ENCODE measurements at regions not wholly inside any gene's neighbourhood (a gene's known extent, or its start where the extent isn't known, plus 50 kb on each side); places are given as distances from the start of the nearest gene placed in this dataset.
"Not testable (repeated sequence)": the region's sequence is repeated elsewhere in the genome, so short reads cannot be mapped to it uniquely, and the experiment has no call there.

DNA sequence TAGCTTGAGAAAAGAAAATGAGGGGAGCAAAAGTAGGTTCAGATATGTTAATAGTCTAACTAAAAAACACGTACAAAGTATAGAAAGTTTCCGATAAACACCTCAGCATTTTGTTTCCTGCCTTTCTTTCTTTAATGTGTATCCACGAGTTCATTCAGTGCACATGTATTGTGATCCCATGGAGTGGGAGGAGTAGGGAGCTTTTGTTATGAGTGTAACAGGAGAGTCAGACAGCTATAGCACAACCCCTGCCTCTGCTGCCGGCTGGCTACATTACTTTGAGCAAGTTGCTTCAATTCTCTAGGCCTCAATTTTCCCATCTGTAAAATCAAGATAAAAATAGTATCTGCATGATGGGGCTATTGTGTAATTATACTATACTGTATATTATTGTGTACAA is 249.2 kb upstream of the FIGN start:
- H3K36me3 ChIP-seq = no peaks in the 10 kb centered on the region
- H3K27ac ChIP-seq = no peak overlapping the region
- 86% methylated on average over 4 of the region's 4 CpGs for WGBS
- no peaks in the 10 kb centered on the region for H3K27me3 ChIP-seq
- H3K4me1 ChIP-seq = no peaks in the 10 kb centered on the region
- DNase-seq (ENCODE audit: low spot score in 2 of 2) = no peak
- TF ChIP-seq POLR2AphosphoS5 (IDR thresholded peaks at IDR 0.05) (no peak), POLR2A (IDR thresholded peaks at IDR 0.05) (no peak), EP300 (IDR thresholded peaks at IDR 0.05) (no peak)
- TF ChIP-seq, protein P1, sequence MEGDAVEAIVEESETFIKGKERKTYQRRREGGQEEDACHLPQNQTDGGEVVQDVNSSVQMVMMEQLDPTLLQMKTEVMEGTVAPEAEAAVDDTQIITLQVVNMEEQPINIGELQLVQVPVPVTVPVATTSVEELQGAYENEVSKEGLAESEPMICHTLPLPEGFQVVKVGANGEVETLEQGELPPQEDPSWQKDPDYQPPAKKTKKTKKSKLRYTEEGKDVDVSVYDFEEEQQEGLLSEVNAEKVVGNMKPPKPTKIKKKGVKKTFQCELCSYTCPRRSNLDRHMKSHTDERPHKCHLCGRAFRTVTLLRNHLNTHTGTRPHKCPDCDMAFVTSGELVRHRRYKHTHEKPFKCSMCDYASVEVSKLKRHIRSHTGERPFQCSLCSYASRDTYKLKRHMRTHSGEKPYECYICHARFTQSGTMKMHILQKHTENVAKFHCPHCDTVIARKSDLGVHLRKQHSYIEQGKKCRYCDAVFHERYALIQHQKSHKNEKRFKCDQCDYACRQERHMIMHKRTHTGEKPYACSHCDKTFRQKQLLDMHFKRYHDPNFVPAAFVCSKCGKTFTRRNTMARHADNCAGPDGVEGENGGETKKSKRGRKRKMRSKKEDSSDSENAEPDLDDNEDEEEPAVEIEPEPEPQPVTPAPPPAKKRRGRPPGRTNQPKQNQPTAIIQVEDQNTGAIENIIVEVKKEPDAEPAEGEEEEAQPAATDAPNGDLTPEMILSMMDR (IDR thresholded peaks at IDR 0.05) = no peak
- no peaks in the 10 kb centered on the region for H3K9me3 ChIP-seq
- no peak overlapping the region for H3K4me3 ChIP-seq

DNA sequence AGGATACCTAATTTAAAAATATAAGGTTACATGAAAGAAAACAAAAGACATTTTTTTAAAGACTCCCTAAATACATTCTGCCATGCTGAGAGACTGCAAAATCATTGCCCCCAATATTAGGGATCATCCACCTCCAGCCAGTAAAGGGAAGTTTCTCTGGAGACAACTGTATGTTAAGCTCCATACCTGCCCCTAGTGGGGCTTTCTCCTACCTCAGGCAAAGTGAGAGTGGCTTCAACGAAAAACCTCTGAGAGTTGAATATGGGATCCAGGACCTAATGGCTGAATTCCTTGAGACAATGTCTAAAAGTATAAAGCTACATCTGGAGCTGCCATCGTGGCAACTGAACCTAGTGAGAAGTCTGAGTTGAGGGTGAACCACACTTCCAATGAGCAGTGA is 248.1 kb upstream of the FIGN start:
- H3K4me3 ChIP-seq = no peak overlapping the region
- H3K27me3 ChIP-seq = no peaks in the 10 kb centered on the region
- 68% methylated on average over 2 of the region's 2 CpGs for WGBS
- no peaks in the 10 kb centered on the region for H3K36me3 ChIP-seq
- no peak overlapping the region for H3K27ac ChIP-seq
- no peak for DNase-seq (ENCODE audit: low spot score in 2 of 2)
- TF ChIP-seq, protein P1 (IDR thresholded peaks at IDR 0.05) = no peak
- no peak for TF ChIP-seq POLR2A (IDR thresholded peaks at IDR 0.05)
- TF ChIP-seq EP300 (IDR thresholded peaks at IDR 0.05) = no peak
- no peak for TF ChIP-seq POLR2AphosphoS5 (IDR thresholded peaks at IDR 0.05)
- no peaks in the 10 kb centered on the region for H3K9me3 ChIP-seq
- H3K4me1 ChIP-seq = no peaks in the 10 kb centered on the region

GRCh38 chr2:163982938-163983337 is 247.1 kb upstream of the FIGN start:
- H3K36me3 ChIP-seq = no peaks in the 10 kb centered on the region
- no peaks in the 10 kb centered on the region for H3K9me3 ChIP-seq
- H3K27ac ChIP-seq = no peak overlapping the region
- TF ChIP-seq, protein P1 (IDR thresholded peaks at IDR 0.05) = no peak
- TF ChIP-seq EP300 (IDR thresholded peaks at IDR 0.05) (no peak), POLR2AphosphoS5 (IDR thresholded peaks at IDR 0.05) (no peak), POLR2A (IDR thresholded peaks at IDR 0.05) (no peak)
- DNase-seq (ENCODE audit: low spot score in 2 of 2) = no peak
- H3K4me1 ChIP-seq = no peaks in the 10 kb centered on the region
- no peaks in the 10 kb centered on the region for H3K27me3 ChIP-seq
- no peak overlapping the region for H3K4me3 ChIP-seq

DNA sequence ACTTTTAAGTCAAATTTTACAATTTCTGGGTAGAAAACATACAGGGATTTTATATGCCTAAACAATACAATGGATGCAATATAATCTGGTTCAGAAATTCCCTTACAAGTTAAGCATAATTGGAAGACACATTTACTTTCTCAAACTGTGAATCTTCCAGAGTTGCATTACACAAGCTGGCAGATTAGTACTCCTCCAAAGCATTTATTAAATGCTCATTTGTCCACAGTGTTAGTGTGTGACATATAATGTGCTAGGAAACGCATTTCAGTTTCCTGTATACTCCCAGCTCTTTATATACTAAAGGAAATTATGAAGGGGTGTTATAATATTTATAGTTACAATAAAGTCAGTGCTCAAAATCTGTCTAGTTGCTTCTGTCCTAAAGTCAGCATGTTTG is 239.0 kb upstream of the FIGN start:
- Histone ChIP-seq H3K36me3 (no peaks in the 10 kb centered on the region), H3K9me3 (no peaks in the 10 kb centered on the region), H3K4me1 (no peaks in the 10 kb centered on the region), H3K27ac (no peak overlapping the region), H3K27me3 (no peaks in the 10 kb centered on the region), H3K4me3 (no peak overlapping the region)
- TF ChIP-seq, protein P1 (IDR thresholded peaks at IDR 0.05) = no peak
- TF ChIP-seq EP300 (IDR thresholded peaks at IDR 0.05) = no peak
- TF ChIP-seq POLR2AphosphoS5 (IDR thresholded peaks at IDR 0.05) = no peak
- no peak for TF ChIP-seq POLR2A (IDR thresholded peaks at IDR 0.05)
- DNase-seq (ENCODE audit: low spot score in 2 of 2) = no peak
- 65% methylated on average over 1 of the region's 1 CpG for WGBS

DNA sequence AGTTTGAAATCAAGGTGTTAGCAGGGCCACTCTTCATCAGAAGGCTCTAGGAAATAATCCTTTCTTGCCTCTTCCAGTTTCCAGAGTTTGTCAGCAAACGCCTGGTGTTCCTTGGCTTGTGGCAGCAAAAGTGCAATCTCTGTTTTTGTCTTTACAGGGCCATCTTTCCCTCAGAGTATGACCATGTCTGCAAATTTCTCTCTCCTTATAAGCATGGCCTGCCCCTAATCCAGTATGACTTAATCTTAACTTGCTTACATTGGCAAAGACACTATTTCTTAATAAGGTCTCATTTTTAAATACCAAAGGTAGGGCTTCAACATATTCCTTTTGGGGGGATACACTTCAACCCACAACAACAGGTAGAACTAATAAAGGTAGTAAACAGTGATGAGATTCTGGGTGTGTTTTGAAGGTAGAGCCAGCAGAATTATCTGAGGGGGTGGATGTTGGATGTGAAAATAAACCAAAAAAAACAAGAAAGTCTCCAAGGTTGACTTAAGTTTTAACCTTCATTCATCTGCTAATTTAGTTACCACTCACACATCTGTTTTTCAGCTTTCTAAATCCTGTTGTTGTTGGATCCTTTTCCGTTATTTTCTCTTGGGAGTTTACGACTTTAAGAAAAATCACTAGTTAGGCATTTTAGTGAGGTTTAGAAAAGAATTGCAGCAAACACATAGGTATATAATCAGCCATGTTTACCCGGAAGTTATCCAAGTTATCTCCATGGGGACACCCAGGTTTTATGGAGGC is 234.4 kb upstream of the FIGN start:
- H3K27me3 ChIP-seq = no peaks in the 10 kb centered on the region
- TF ChIP-seq EP300 (IDR thresholded peaks at IDR 0.05) = no peak
- TF ChIP-seq POLR2AphosphoS5 (IDR thresholded peaks at IDR 0.05) = no peak
- no peak for TF ChIP-seq POLR2A (IDR thresholded peaks at IDR 0.05)
- TF ChIP-seq, protein P1 (IDR thresholded peaks at IDR 0.05) = no peak
- WGBS = 67% methylated on average over 4 of the region's 4 CpGs
- H3K4me3 ChIP-seq = no peak overlapping the region
- H3K4me1 ChIP-seq = no peaks in the 10 kb centered on the region
- no peaks in the 10 kb centered on the region for H3K36me3 ChIP-seq
- DNase-seq (ENCODE audit: low spot score in 2 of 2) = no peak
- no peaks in the 10 kb centered on the region for H3K9me3 ChIP-seq
- no peak overlapping the region for H3K27ac ChIP-seq

DNA sequence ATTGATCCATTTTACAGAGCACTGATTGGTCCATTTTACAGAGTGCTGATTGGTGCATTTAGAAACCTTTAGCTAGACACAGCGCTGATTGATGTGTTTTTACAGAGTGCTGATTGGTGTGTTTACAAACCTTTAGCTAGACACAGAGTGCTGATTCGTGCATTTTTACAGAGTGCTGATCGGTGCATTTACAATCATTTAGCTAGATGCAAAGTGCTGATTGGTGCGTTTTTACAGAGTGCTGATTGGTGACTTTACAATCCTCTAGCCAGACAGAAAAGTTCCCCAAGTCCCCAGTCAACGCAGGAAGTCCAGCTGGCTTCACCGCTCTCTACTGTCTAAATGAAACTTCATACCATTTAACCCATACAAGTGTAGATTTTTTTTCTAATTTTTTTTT is 228.5 kb upstream of the FIGN start:
- H3K4me3 ChIP-seq; H3K27ac ChIP-seq; H3K27me3 ChIP-seq; H3K4me1 ChIP-seq; DNase-seq (ENCODE audit: low spot score in 2 of 2); H3K36me3 ChIP-seq; H3K9me3 ChIP-seq: not testable (repeated sequence)
- WGBS = 90% methylated on average over 6 of the region's 6 CpGs

All from suprapubic skin (tissue), 4 donors.